Fibroblast of skin of scalp (primary cell): ENCODE measurements at regions not wholly inside any gene's neighbourhood (a gene's known extent, or its start where the extent isn't known, plus 50 kb on each side); places are given as distances from the start of the nearest gene placed in this dataset.
A peak's percentile ranks its signal among the peaks of the same experiment; 100 is the strongest.

ENCODE experiments used
- DNase-seq: peaks from one replicate; pipeline ENCODE4 v3.0.0-alpha.2; 2013

GRCh38 chr1:218642033-218642948 lies 297.2 kb downstream of the TGFB2 start:
- DNase-seq, result peak; percentile 43

GRCh38 chr1:218643281-218643680 lies 298.1 kb downstream of the TGFB2 start:
- DNase-seq, result no peak

- DNase-seq, result no peak
Measured at GRCh38 chr1:218643926-218644325, 298.8 kb downstream of the TGFB2 start.

GRCh38 chr1:218646288-218646687 lies 301.2 kb downstream of the TGFB2 start:
- no peak for DNase-seq

GRCh38 chr1:218656301-218657037 lies 311.3 kb downstream of the TGFB2 start:
- DNase-seq, result peak; percentile 50

DNA sequence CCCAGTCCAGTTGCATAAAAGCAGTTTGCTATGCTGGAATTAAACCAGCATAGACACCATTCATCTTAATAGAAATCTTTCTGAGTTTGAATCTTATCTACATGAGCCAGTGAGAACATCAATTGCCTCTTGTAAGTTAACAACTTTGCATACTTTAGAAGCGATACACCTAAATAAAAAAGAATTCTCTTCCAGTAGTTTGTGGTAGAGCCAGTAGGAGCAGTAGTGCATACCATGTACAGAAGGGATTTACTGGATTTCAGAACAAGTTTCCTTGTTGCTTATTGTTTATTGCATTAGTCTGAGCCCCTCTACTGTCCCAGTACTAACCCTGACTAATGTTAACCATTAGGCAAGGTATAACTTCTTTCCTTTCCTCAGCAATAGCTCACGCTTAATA lies 313.1 kb downstream of the TGFB2 start:
- peak; percentile 21 for DNase-seq

GRCh38 chr1:218658899-218659298 lies 313.8 kb downstream of the TGFB2 start:
- peak; percentile 70 for DNase-seq

DNA sequence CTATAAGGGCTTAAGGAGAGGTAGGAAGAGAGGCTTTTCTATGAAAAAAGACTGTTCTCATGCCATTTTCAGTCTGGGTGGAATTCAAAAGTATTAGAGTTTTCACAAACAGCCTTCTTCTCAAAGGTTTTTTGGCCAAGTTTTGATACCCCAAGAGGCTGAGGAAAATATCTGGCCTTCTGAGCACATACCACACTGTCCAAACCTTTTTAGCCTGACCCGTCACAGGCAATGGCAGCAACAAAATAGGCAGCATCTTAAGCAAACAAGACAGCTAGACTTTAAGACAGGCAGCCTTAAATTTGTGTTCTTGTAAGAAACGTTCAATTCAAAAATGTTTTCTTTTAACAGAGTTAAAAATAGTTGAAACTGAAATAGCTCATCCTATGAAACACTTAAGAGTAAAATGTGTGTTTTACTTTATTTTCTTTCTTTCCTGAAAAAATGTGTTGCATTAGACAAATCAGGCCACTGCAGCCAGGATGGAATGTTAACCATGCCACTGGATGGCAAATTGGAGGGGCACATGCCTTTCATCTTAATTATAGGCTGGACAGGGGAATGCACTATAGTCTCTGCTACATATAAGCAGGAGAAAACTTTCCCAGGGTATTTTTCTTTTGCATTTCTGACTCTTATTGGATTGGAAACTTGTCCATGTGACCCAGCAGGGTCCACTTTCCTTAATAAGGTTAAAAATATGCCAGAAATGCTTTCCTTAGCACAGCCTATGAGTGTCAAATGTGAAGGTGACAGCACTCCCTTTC lies 315.0 kb downstream of the TGFB2 start:
- peak; percentile 93 for DNase-seq

- DNase-seq, result peak; percentile 89
Measured at GRCh38 chr1:218660678-218661053, 315.5 kb downstream of the TGFB2 start.

DNA sequence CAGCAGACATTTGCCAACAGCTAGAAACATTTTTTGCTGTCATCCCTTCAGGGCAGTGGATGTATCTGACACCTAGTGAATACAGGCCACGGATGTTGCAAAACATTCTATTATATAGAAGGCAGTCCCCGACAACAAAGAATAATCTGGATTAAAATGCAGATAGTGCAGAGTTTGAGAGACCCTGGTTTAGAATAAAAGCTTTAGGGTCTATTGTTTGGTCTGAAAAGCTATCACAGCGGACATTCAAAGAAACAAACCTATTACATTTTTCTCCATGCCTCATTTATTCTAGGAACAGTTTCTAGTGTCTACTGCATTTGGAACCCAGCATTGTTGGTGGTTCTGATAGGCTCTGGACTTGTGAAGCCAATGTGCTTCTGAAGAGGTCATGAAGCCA lies 316.3 kb downstream of the TGFB2 start:
- no peak for DNase-seq

DNA sequence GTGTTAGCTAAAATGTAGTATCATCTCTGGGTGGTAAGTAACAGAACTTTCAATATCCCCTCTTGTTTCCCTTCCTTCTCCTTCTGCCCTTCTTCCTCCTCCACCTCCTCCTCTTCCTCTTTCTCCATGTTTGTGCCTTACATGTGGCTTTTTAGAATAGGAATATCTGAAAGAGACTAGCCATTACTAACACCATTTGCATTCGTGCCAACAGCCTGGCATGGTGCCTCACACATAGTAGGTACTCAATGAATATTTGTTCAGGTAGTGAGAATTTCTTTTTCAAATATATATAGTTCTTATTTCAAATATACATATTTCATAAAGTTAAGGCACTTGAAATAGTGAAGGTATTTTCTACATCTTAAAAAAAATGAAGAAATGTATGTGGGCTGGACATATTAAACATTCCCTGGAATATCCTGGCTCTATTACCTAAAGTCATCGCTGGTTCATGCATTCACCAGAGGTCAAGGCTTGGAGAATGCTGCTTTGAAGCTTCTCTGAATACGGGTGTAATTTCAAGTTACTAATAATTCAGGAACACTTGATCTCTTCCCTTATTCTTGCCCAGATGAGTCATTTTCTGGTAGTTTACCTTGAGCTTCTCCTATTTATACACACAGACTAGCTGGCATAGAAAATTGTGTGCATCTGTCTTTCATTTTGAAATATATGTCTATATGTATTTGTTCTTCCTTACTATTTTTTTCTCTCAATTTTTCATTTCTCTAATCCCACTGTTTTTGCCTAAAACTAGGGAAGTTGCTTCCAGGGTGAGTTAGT lies 319.4 kb downstream of the TGFB2 start:
- peak; percentile 32 for DNase-seq

- DNase-seq, result peak; percentile 58
Measured at GRCh38 chr1:218665221-218665620, 320.1 kb downstream of the TGFB2 start.

DNA sequence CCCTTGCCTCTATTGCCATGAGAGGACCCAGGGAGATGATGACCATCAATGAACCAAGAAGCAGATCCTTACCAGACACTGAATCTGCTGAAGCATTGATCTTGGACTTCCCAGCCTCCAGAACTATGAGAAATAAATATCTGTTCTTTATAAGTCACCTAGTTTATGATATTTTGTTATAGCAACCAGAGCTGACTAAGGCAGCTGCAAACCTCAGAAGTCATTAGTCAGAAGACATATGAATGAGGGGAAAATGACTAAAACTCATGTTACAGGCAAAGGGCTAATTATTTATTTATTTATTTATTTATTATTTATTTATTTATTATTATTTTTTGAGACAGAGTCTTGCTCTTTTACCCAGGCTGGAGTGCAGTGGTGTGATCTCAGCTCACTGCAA lies 321.1 kb downstream of the TGFB2 start:
- DNase-seq, result no peak

DNA sequence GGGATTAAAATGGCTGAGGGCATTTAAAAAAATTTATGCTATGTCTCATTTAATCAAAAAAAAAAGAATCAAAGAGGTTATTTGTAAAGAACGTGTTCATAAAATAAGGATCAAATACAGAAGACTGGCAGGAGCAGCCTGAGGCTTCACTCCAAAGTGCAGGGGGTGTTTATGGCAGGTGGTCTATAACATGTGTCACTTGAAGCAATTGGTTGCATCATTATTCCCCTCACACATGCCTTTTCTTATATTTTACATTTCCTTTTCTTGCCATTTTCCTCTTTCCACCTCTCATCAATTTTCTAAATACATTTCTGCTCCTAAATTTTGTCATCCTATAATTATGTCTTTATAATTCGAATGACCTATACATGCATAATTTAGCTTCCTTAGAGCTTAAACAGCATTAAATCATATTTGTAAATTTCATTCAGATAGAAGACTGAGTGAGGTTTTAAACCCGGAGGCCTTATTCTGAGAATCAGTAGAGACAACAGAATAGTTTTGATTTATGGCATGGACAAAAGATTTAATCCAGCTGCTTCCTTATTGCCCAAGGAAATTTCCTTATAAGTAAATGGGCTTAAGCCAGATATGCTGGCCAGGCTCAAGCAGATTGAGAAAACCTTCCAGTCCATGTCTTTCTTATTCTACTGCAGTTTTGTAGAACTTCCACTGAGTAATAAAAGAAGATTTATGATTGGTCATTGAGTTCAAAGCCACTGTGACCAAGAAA lies 322.8 kb downstream of the TGFB2 start:
- no peak for DNase-seq

GRCh38 chr1:218669431-218669830 lies 324.3 kb downstream of the TGFB2 start:
- peak; percentile 42 for DNase-seq

DNA sequence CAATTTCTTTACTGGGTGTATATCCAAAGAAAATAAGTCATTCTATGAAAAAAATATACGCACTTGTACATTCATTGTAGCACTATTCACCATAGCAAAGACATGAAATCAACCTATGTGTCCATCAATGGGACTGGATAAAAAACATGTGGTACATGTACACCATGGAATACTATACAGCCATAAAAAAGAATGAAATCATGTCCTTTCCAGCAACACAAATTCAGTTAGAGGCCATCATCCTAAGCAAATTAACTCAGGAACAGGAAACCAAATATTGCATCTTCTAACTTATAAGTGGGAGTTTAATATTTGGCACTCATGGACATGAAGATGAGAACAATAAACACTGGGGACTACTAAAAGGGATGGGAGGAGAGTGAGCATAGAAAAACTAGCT lies 325.7 kb downstream of the TGFB2 start:
- no peak for DNase-seq

- DNase-seq, result no peak
Measured at GRCh38 chr1:218671573-218671972, 326.4 kb downstream of the TGFB2 start.

DNA sequence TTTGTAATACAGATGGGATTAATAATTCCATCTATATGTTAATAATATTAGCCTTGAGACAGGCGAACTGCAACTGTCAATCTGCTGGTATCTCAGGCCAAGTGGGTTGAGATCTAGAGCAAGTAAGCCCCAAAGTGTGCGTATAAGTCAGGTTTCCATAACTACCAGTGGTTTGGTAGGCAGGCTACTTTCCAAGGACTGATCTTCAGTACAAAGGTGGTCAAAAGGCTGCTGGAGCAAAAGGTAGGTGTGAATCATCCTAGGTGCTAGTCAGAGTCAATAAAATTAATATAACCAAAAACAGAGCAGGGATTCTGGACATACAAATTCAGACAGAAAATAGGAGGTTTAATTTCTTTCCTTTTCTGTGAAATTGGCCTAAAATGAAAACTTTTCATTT lies 328.0 kb downstream of the TGFB2 start:
- no peak for DNase-seq

DNA sequence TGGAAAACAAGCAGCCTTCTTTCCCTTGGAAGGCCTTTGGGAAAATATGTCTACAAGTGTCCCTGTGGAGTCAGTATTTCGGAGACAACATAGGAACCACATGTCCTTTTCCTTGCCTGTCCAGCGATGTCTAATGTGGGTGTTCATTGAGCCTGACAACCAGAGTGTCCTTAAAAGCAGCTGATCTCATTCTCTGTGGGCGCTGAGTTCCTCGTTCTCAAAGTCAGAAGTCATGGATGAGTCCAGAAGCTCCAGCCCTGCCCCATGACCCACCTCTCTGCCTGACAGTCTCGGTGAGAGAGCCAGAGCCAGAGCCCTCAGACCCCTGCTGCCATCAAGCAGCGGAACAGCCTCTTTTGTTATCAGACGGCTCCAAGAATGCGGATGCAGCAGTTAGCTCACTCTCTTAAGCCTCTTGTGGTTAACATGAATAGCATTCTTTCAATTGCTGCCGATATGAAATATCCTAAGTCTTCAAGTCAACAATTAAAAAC lies 329.2 kb downstream of the TGFB2 start:
- peak; percentile 93 for DNase-seq

- no peak for DNase-seq
Measured at GRCh38 chr1:218677026-218677425, 331.9 kb downstream of the TGFB2 start.

GRCh38 chr1:218679391-218679790 lies 334.3 kb downstream of the TGFB2 start:
- peak; percentile 56 for DNase-seq
